HG03354 (cell line): ENCODE measurements at regions not wholly inside any gene's neighbourhood (a gene's known extent, or its start where the extent isn't known, plus 50 kb on each side); places are given as distances from the start of the nearest gene placed in this dataset.
"Not testable (repeated sequence)": the region's sequence is repeated elsewhere in the genome, so short reads cannot be mapped to it uniquely, and the experiment has no call there.

Source experiments
- ATAC-seq: cut with Tn5 transposase; IDR thresholded peaks from one replicate; pipeline ENCODE4 v1.9.1; 2021; ENCODE audit warnings: mild to moderate bottlenecking; ENCODE audit not compliant: unreplicated experiment, poor library complexity, severe bottlenecking

DNA sequence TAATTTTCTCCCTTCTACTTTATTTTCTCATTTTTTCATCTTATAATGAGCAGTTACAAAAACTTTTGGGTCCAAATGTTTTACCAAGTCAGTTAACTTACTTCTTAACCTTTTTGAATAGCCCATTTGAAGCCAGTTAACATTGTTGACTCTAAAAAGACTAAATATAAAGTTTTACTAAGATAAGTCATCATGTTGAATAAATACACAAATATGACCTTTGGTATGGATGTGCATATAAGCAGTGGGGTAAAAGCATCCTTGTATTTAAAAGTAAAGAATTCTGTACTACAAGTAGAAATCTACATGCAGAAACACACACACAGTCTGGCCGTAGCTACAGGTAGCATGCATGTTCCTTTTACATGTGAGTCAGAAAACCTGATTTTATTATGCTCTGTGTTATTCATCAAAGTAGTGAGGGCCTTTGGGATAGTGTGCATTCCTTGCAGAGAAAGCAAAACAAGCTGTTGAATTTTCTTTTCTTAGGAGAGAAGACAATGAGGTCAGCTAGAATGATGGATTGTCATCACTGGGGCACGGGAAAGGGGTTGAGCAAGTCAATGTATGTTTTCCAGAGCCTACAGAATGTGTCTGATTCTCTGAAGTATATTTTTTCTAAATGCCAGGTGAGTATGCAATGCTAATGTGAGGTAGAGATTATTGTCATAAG lies 533.2 kb upstream of the AGA start:
- no peak for ATAC-seq

DNA sequence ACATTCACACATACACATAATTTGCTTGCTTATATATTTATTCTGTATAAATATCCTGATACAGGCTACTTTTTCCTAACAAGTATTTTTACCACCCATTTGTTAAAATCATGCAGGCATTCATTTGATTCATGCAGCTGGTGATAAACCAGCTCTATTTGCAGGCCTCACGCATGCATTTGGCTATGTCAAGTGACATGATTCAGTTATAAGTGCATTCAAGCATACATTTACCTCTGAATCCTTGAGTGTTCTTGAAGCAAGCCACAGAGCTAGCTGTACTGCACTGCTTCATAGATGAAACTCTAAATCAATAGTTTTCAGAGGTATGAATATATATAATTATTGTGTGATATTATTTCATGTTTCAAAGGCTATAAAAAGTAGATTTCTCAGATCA lies 544.0 kb upstream of the AGA start:
- no peak for ATAC-seq

DNA sequence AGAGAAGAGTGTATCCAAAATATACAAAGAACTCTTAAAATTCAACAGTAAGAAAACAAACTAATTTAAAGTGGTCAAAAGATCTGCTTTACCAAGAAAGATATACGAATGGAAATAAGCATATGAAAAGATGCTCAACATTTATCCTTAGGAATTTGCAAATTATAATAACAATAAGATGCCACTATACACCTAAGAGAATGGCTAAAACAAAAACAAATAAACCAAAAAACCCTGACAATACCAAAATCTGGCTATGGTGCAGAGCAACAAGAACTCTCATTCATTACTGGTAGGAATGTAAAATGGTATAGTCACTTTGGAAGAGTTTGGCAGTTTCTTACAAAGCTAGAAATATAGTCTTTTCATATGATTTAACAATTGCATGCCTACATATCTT lies 545.7 kb upstream of the AGA start:
- no peak for ATAC-seq

DNA sequence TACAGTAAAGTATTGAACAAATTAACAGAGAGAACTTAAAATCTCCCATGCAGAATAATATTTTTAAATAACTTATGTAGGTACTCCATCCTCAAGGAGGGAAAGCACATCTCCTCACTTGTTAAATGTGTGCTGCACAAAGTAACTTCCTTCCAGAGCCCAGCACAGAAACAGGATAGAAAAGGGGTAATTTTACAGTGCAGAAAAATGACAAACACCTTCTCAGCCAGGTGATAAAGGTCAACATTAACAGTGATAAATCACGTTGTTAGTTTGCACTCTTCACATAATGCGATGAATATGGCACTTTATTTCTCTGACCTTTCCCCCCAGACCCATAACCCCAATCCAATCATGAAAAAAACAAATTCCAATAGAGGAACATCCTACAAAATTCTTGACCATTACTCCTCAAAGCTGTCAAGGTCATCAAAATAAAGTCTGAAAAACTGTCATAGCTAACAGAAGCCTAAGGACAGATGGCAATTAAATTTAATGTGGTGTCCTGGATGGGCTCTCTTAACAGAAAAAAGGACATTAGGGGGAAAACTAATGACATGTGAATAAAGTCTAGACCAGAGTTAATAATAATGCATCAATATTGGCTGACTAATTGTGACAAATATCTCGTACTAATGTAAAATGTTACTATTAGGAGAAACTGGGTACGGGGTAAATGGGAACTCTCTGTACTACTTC lies 547.4 kb upstream of the AGA start:
- ATAC-seq: no peak

DNA sequence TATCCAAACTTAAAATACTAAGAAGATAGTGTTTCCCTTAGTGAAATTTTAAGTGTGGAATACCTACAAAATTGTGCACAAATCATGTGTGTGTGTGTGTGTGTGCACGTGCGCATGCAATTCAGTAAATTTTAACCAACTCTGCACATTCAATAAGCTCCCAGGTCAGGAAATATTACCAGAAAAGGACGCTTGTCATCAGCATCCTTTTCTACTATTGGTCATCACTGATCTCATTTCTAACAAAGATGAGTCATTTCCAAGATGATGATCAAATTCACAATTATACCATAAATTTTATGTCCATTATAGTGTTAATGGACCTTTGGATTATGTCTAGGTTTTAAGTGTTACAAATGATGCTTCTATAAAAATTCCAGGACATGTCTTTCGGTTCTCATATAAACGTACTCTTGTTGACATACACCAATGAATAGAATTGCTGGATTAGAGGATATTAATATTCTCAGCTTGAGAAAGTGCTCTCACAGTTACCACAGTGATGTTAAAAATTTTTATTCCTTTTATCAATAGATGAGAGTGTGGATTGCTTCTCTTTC lies 560.9 kb upstream of the AGA start:
- ATAC-seq: no peak

DNA sequence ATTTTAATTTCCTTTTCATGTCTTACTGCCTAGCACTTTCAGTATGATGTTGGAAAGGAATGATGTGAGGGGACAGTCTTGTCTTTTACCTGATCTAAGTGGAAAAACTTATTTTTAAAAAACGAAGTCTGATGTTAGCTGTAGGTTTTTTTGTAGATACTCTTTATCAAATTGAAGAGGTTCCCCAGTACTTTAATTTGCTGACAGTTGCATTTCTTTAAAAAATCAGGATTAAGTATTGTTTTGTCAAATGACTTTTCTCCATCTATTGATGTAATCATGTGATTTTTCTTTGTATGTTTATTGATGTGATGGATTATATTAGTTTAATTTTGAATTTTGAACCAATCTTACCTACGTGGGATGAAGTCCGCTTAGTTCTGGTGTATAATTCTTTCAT lies 568.4 kb upstream of the AGA start:
- ATAC-seq: no peak

DNA sequence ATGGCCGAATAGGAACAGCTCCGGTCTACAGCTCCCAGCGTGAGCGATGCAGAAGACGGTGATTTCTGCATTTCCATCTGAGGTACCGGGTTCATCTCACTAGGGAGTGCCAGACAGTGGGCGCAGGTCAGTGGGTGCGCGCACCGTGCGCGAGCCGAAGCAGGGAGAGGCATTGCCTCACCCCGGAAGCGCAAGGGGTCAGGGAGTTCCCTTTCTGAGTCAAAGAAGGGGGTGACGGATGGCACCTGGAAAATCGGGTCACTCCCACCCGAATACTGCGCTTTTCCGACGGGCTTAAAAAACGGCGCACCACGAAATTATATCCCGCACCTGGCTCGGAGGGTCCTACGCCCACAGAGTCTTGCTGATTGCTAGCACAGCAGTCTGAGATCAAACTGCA lies 572.8 kb upstream of the AGA start:
- ATAC-seq: not testable (repeated sequence)

DNA sequence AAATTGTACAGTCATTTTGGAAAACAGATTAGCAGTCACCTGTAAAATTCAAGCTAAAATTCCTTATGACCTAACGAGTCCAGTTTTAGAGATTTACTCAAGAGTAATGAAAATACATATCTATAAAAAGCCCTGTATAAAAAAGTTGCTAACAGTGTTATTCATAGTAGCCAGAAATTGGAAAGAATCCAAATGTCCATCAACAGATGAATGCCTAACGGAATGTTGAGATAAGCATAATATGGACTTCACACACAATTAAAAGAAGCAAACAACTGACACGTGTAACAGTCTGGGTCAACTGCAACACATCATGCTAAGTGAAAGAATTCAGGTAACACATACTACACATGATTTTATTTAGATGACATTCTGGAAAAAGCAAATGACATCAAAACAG lies 584.8 kb upstream of the AGA start:
- no peak for ATAC-seq

DNA sequence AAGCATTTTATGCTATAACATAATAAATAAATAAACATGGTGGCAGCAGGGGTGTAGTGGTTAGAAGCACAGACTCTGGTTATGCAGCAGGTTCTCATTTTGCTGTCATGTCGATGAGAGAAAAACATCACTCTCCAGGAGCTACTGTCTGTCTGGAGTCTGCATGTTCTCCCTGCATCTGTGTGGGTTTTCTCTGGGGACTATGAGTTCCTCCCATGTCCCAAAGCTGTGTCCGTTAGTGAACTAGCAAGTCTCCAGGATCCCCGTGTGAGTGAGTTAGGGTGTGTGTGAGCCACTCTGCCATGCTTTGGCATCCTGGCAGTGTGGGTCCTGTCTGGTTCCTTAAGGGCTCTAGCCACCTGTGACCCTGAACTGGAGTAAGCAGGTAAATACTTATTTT lies 585.6 kb upstream of the AGA start:
- no peak for ATAC-seq

DNA sequence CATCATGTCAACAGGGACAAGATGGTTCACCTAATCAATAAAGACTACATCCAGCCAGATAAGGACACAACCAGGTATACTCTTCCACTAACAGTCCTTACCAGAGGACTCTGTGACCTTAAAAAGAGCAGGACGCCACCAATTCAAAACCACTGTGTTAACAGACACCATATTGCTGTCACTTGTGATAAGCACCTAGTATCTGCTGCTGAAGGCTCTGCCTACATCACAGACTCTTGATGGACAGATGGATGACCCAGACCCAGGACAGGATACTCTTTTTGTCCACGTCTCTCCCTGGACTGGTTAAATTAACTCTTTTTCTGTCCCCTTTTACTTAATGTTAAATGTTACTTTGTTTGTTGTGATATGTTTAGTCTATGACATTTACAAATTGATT lies 586.2 kb upstream of the AGA start:
- no peak for ATAC-seq

DNA sequence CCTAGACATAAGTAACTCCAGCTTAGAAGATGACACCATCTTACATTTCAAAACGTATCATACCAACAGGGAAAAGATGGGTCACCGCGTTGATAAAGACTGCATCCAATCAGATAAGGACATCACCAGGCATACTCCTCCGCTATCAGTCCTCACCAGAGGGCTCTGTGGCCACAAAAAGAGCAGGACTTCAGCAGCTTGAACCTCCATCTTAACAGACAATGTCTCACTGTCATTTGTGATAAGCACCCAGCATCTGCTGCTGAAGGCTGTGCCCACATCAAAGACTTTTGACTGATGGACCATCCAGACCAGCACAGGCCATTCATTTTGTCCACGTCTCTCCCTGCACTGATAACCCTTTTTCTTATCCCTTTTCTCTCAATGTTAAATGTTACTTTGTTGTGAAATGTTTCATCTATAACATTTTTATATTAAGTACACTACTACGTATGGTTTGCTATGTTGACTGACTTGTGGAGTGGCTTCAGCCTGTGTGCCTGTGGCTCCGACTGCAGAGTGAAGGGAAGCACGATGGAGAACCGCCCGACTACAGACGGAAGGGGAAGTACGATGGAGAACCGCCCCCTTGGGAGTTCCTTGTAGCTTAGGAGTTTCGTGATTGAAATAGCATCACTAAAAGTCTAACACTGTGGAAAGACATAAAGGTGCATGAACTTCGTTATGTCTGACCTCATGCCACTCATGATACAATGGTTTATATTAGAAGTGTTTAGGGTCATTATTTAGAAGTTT lies 595.4 kb upstream of the AGA start:
- ATAC-seq: no peak

DNA sequence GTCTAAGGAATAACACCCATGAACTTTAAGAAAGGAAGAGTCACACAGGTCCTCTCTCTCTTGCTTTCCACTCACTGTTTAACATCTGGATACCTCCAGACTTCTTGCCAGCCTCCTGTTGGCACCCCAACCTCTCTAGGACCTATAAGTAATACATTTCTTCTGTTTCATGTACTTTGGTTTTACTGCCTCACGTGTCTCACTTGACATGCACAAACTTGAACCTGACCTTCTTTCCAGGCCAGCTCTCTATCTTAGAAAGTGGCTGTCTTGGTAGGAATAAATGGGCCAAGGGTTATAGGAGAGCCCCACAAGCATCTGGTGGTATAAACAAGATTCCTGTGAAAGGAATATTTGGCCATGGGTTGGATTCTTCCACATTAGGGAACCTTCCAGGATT lies 614.8 kb upstream of the AGA start:
- no peak for ATAC-seq

DNA sequence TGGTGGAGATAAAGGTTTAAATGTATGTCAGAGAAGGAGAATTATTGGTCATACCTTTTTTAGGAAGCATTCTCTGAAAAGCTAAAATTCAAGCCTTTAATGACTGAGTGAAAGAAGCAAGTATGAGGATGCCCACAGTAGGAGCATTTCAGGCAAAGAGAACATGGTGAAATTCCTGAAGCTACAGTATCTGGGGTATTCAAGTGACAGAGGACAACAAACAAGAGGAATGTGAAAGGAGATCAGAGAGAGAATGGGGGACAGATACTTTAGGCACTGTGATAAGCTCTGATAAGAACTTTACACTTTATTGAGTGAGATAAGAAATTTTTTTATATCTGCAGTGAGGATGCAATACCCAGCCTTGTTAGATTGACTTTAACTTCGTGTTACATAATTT lies 621.3 kb upstream of the AGA start:
- no peak for ATAC-seq

DNA sequence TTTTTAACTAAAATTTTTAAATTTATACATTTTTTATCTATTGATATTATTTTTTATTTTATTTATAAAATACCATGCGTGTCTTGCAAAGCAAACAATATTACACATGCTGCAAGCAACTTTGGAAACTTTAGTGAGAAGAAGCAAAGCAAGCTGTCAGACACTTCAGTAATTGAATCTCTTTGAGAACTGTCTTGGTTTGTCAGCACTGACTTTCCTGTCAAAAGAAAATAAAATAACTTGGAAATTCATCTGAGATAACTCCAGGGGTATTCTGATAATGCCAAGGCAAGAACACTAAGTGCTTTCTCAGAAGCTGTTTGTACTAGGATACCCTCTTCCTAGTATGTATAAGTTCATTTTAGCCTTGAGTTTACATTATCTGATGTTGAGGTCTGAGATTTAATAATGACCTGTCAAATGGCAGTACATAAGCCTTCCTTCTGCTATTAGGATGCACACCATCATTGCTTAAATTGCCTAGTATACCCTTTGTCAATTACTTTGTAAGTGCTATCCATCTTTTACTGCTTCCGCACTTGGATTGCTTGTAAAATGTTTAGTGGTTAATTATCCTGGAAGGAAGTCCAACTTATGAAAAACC lies 624.2 kb upstream of the AGA start:
- no peak for ATAC-seq

DNA sequence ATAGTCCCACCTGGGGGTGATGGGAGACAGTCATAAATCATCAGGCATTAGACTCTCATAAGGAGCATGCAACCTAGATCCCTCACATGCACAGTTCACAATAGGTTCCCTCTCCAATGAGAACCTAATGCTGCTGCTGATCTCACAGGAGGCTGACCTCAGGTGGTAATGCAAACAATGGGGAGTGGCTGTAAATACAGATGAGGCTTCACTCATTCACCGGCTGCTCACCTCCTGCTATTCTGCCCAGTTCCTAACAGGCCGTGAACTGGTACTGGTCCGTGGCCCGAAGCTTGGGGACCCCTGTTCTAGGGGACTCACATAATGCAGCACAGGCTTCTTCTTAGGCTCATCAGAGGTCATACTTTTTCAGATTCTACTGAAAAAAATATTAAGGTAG lies 625.9 kb upstream of the AGA start:
- no peak for ATAC-seq

DNA sequence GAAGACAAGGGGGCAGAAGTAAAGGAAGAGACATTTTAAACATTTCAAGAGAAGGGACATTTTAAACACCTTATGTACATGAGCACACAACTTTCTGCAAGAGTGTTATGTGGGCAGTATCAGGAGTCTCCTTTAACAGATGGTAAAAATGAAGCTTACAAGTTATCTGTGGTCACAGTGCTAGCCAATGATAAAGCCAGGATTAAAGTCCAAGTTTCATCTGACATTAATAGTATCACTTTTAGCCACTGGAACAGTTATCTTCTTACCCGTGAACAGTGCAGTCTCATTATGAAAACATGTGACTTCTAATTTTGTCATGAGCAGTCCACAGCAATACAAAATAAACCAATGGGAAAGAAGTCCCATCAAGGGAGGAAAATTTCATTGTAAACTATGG lies 627.9 kb upstream of the AGA start:
- no peak for ATAC-seq

DNA sequence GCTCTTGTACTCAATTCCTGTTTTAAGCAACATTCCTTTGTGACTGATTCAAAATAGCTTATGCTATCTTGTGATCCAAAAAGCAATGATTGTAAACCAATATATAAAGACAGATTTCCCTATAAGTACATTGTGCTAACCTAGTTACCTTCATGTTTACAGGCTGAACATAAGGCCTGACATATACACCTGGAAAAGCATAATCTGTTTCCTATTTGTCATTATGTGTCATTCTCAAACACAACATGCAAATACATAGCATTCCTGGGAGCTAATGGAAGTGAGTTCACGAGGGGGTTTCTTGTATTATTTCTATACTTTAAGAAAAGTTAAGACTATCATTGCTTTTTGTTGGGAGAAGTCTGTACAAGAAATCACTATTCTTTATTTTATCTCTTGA lies 638.1 kb upstream of the AGA start:
- ATAC-seq: no peak

DNA sequence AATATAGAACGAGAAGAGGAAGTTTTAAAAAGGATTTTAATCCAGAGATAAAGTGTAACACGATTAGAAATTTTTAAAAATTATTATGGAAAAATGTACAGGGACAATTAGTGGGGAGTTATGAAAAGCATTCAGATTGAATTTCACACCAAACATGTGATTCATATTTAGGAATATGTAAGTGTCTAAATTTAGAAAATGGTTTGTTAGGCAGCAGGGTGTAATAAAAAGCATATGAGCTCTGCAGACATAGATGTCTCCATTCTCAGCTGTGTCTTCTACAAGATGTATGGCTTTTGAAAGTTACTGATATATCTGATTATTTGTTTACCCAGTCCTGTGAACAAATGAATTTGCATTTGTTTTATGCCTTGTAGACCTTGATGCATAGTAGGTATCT lies 638.9 kb upstream of the AGA start:
- no peak for ATAC-seq

DNA sequence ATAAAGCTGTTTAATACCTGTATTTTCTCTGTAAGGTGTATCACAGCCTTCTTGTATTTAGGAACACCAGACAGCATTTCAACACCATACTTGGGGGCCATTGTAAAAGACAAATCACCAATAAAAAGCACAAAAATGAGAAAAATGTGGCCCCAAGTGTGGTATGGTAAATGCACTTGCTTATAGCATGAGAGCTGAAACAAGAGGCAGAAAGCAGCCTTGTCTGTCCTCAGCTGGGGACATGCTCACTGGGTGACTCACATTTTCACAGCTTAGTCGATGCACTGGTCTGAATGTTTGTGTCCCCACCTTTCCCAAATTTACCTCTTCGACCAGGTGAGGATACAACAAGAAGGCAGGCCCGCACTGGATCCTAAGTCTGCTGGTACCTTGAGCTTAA lies 639.7 kb upstream of the AGA start:
- ATAC-seq: no peak

DNA sequence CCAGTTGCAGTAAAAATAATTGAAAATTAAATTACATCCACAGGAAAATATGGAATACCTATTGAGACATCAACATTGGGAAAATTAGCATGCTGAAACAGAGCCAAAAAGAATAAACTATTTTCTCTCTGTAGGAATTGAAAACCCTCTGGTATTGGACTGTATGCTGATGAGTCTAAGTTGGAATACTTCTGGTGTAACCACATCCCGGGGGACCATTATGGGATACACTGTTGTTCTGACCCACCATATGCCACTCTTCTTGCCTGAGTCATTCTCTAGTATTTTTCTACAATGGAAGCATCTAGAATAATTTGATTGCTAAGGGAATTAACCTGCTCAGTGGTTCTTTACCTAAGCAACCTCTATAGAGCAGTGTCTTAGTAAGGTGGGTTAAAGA lies 640.7 kb upstream of the AGA start:
- no peak for ATAC-seq
